HG03442 (cell line): ENCODE measurements at regions not wholly inside any gene's neighbourhood (a gene's known extent, or its start where the extent isn't known, plus 50 kb on each side); places are given as distances from the start of the nearest gene placed in this dataset.
"Not testable (repeated sequence)": the region's sequence is repeated elsewhere in the genome, so short reads cannot be mapped to it uniquely, and the experiment has no call there.

Experiments used
- ATAC-seq: cut with Tn5 transposase; IDR thresholded peaks from one replicate; pipeline ENCODE4 v1.9.1; 2021; ENCODE audit warnings: mild to moderate bottlenecking, moderate library complexity; ENCODE audit not compliant: unreplicated experiment

DNA sequence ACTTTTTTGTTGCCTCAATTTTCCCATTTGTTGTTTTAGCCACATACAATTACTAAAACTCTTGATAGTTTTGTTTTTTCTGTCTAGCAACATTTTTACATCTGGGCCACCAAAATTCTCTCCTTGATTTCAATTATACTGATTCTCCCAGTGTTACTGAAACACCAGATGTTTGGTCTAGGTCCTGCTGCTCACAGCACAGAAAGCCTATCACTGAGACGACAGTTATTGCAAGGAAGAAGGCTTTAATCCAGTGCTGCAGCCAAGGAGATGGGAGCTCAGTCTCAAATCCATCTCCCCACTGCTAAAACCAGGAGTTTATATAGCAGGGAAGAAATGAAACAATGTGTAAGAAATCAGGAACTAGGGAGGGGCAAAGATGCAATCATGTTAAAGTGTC lies 837.7 kb upstream of the CNTN5 start:
- ATAC-seq: no peak

DNA sequence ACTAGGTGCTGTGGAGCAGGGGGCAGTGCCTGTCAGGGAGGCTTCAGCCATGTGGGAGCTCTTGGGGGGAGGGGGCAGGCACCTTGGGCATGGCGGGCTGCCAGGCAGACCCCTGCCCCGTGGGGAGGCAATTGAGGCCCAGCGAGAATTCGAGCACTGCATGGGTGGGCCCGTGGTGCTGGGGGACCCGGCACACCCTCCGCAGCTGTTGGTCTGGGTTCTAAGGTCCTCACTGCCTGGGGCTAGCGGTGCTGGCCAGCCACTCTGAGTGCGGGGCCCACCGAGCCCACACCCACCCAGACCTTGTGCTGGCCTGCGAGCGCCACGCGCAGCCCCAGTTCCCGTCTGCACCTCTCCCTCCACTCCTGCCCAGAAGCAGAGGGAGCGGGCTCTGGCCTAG lies 835.5 kb upstream of the CNTN5 start:
- ATAC-seq: no peak

DNA sequence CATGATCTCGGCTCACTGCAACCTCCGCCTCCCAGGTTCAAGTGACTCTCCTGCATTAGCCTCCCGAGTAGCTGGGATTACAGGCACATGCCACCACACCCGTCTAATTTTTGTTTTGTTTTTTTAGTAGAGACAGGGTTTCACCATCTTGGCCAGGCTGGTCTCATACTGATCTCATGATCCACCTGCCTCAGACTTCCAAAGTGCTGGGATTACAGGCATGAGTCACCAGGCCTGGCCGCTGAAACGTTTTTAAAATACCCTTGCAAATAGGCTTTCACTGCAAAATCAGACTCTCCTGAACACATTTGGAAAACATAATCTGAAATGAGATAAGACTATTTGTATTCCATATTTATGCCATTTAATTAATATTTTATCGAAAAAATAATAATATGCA lies 826.1 kb upstream of the CNTN5 start:
- ATAC-seq: no peak

DNA sequence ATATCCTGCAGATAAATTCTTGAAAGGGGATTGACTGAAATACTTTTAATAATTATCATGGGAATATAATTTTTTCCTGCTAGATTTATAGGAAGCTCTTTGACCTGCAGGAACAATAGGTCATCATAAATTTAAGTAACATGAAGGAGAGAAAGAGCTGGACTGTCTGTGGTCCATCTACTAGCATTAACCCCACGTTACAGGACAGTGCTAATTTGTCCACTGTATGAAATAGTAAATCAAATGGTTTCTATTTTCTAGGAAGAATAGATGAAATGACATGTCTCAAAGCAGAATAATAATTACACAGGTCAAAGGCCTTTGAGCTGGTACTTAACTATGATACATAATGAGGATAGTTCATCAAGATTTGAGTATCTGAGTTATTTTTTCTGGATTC lies 825.4 kb upstream of the CNTN5 start:
- no peak for ATAC-seq

DNA sequence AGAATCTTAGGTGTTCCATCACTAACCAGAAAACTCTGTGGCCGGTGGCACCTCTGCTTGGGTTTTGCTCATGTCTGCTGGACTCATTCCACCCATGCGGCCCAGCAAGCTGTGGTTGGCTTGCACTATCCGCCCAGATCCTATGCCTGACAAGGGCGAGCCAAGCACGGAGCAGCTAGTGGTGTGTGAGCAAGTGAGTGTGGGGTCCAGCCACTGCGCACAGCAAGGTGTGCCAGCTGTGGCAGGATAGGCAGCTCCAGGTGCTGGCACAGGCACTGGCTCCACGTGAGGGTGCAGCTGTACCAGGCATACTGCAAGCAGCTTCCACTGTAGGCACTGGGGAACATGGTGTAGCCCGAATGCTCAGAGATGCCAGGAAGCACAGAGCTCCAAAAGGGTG lies 813.7 kb upstream of the CNTN5 start:
- no peak for ATAC-seq

DNA sequence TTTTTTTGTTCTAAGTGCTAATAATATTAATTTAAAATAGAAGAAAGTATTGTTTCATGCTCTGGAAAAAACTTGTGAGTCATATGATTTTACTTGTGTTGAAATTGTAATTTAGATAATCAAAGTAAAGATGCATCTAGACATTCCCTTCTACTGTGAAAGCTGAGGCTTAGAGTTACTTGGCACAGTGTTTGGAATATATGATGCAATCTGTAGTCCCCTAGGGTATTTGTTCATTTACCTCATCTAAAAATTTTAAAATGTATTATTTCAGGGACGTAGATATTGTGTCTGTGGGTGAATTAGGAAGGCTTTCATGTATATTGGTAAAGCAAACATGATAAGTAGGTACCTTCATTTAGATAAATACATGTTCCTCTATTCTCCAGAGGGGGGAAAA lies 793.5 kb upstream of the CNTN5 start:
- no peak for ATAC-seq

DNA sequence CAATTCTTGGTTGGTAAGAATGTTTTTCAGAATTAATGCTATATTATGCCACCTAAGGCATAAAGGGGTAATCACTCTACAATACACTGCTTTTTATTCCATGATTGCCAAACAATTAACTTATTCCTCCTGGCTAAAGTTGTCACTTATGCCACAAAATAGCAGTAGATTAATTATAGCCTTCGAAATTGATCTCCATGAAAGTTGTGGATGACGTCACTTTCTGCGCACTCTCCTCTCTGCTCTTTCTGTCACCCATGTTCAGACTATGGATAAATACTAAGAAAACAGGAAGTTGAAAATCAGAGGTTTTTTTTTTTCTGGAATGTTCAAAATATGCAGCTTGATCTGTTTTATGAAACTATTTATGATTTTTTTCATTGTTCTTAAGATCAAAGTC lies 790.1 kb upstream of the CNTN5 start:
- ATAC-seq: no peak

DNA sequence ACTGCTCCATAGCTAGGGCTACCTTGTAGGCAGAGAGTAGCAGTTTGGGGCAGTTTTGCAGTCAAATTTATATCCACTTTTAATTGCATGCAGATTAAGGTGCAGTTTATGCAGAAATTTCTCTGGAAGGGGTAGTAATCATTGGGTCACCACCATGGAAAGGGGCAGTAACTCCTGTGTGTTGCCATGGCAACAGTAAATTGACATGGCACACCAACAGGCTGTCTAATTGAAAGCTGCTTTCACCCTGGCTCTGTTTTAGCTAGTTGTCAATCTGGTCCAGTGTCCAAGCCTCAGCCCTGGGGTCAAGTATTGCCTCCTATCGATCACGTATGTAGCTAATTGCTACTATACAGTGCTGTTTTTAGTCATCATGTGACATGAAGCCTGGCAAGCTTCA lies 786.1 kb upstream of the CNTN5 start:
- no peak for ATAC-seq

DNA sequence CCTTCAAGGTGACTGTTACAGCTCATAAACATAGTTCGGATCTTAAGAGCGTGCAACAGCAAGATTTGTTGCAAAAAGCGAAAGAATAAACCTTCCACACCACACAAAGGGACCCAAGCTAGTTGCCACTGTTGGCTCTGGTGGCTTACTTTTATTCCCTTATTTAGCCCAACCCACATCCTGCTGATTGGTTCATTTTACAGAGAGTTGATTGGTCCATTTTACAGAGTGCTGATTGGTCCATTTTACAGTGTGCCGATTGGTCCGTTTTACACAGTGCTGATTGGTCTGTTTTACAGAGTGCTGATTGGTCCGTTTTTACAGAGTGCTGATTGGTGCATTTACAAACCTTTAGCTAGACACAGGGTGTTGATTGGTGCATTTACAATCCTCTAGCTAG lies 776.9 kb upstream of the CNTN5 start:
- no peak for ATAC-seq

DNA sequence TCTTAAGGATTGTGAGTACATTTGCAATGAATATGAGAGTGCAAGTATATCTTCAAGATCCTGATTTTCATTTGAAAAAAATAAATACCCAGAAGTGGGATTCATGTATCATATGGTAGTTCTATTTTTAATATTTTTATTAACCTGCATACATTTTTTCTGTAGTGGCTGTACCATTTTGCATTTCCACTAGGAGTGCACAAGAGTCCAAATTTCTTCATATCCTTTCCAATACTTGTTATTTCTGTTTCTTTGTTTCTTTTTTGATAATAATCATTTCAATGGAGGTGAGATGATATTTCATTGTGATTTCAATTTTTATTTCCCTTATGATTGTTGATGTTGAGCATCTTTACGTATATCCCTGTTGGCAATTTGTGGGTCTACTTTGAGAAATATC lies 759.8 kb upstream of the CNTN5 start:
- no peak for ATAC-seq

DNA sequence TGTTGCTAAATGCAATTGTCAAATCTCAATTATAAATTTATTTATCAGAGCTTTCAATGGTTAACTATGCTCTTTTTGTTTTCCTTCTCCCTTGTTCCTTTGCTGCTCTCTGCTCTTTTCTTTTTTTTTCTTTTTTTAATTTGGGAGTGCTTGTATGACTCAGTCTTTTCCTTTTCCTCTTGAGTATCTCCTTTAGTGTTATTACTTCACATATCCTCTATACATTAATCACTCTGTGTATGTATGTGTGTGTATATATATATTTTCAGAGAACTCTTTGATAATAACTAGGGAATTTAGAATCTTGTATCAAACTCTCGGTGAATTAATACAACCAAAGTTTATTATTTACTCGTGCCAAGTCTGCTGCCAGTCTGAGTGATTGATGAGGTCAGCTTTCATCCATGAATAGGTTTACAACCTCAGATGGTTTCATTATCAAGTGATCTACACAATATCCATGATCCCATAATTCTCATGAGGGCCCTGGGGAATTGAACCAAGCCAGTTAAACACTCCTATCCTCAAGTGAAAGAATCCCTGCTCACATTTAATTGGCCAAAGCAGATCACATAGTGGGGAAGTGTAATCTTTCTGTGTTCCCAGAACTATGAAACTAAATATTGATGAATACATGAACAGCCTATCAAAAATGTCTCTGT lies 743.4 kb upstream of the CNTN5 start:
- no peak for ATAC-seq

DNA sequence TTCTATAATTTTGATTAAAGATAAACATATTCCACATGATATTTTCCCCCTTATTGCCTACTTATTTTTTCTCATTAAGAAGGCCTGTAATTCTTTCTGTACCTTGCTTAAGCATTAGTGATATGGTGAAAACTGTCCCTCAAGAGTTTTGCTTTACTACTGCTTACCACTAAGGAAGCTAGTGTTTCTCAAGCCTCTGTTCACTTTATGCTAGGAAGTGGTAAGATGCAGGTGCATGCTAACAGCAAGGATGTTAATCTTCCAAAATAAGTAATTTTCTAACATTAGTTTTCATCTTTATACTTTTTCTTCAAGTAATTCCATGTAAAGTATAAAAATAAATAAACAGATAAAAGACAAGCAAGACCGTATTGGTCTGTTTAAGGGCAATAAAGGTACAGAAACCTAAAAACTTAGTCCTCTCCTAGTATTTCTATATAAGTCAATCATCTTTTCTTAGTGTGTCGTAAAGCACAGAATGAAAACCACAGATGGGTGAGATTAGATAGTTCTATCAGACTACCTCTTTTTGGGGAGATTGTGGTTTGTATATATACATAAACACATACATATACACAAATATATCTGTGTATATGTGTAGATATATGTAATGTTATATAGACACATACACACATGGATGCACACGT lies 731.0 kb upstream of the CNTN5 start:
- ATAC-seq: no peak

DNA sequence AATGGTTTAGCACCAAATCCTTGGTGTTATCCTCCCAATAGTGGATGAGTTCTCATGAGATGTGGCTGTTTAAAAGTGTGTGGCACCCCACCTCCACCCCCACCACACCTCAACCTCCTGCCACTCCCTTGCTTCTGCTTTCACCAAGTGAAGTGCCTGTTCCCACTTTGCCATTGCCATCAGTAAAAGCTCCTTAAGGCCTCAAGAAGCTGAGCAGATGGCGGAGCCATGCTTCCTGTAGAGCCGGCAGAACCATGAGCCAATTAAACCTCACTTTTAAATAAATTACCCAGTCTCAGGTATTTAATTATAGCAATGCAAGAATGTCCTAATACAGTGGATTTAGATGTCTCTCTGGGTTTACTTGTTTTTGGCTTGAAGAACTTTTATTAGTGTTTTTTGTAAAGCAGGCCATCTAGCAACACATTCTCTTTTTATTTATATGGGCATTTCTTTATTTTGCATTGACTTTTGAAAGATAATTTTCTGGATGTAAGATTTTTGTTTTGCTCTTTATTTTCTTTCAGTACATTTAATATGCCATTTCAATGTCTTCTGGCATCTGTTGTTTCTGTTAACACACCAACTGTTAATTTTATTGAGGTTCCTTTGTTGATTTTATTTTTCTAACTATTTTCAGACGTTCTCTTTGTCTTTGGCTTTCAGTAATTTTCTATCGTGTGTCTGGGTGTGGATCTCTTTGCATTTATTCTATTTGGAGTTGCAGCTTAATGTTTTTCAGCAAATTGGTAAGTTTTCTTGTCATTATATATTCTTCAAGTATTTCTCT lies 724.5 kb upstream of the CNTN5 start:
- ATAC-seq: no peak

DNA sequence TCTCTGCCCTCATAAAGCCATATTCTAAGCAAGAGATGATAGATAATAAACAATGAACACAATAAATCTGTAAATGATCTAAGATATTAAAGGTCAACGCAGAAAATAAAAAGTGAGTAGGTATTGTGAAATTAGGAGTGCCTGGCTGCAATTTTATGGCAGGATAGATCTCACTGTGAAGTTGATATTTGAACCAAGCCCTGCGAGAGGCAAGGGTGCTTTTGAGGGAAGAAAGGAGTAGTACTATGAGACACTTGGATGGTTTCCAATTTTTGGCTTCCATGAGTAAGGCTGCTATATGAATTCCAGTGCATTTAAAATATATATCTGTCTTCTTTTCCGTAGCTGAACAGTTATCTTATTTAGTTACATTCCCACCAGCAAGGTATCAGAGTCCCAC lies 720.0 kb upstream of the CNTN5 start:
- ATAC-seq: no peak

DNA sequence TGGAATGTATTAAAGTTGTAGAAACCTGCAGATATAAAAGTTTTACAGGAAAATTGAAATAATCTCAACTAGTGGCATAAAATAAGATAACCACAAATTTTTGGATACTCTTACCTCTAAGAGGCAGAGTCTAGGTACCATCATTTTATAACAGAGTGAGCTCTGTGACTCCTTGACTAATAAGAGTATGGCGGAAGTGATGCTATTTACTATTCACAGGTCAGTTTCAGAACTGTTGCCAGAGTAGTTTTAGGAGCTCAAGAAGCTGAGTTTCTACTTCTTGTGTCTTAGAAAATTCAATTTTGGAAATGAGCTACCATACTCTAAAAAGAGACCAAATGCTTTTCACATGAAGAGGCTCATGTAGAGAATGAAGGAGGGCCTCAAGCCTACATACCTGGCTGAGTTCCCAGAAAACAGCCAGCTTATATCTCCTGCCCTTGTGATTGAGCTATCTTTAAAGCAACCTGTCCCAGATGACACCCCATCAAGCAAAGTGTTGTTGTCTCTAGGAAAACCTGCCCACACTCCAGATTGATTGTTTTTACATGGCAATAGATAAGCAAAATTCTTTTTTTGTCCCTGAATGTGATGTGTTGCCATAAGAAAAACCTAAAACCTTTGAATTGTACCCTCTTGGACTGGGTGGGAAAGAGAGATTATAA lies 712.8 kb upstream of the CNTN5 start:
- no peak for ATAC-seq

DNA sequence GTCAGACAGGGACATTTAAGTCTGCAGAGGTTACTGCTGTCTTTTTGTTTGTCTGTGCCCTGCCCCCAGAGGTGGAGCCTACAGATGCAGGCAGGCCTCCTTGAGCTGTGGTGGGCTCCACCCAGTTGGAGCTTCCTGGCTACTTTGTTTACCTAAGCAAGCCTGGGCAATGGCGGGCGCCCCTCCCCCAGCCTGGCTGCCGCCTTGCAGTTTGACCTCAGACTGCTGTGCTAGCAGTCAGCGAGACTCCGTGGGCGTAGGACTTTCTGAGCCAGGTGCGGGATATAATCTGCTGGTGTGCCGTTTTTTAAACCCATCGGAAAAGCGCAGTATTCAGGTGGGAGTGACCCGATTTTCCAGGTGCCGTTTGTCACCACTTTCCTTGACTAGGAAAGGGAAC lies 690.4 kb upstream of the CNTN5 start:
- ATAC-seq: not testable (repeated sequence)

DNA sequence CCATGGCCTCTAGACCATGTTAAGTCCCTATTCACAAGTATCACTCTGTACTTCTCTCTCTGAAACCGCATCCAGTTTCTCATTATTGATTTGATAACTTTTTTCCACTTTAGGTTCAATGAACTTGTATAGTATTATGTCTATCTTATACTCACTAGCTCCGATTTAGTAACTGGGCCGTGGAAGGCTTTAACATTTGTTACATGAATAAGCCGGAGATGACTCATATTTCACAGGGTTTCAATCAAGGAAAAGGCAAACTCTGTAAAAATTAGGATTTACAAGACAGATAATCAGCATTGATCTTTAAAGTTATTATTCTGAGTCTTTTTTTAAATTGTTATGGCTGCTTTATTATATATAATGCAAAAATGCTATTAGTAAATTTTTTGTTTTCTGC lies 662.2 kb upstream of the CNTN5 start:
- no peak for ATAC-seq

DNA sequence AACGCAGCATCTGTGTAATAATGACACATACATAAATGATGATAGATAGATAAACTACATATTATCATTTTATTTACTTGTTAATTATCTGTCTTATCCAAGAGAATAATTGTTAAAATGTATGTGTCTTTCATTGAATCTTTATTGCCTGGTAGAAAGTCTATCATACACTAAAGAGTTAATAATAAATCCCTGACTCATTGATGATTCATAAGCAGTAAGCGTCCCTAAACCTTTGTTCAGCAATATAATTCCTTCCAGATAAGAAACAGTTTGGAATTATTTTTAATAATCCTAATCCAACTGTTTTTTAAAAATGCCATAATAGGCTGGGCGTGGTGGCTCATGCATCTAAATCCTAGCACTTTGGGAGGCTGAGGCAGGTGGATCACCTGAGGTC lies 655.6 kb upstream of the CNTN5 start:
- no peak for ATAC-seq

DNA sequence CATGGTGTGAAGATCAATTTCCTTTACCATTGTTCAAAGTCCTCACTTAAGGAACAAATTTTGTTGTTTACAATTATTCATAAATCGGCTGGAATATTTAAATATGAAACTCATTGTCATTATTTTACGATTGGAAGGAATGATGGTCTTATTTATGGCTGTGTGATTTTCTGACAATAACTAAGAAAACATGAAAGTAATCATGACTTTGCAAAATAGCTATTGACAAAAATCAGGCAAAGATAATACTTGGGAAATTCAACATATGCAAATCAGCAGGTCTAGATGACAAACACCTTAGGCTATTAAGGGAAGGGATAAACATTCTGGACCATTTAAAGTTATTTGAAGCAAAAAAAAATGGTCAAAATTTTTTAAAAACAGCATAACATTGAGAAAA lies 654.8 kb upstream of the CNTN5 start:
- ATAC-seq: no peak

DNA sequence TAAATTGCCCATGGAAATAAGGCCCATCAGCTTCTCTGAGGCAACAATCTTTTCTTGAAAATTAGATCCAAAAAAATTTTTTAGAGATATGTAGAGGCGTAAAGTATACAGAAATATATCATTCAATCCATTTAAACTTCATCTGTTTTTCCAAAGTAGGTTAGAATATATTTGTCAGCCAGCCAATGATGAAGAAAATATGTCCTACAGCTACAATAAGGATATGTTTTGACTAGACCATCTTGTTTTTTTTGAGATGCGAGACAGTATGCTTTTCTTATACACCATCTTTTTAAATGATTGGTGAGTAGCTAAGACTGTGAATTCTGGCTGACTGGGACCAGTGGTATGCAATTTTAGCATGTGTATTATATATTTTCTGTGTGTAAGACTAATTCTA lies 630.4 kb upstream of the CNTN5 start:
- ATAC-seq: no peak

DNA sequence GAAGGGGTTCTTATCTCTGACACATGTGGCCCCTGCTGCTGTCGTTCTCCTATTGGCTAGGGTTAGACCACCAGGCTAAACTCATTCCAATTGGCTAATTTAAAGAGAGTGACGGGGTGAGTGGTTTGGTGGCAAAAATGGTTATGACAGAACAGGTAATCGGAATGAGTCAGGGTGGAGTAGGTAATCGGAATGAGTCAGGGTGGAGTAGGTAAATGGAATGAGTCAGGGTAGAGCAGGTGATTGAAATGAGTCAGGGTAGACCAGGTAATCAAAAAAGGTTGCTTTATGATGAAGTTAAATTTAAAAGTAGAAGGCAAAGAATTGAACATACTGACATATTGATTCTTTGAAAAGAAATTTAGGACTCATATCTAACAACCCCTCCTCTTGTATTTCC lies 626.2 kb upstream of the CNTN5 start:
- not testable (repeated sequence) for ATAC-seq

DNA sequence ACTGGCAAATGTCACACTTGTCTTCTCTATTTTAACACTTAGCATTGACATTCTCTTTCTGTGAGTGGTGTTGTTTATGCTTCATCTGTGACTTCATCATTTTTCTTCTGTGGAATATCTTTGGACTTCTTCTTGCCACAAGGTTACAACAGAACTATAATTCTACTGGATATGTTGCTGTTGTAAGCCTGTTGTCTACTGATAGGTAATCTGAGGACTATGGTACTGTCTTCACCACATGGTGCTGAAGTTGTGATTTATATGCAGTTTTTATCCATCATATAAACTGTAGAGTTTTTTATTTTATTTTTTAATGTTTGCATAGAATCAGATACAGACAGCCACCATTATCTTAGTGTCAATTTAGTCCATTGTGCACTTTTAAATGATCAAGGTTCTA lies 622.2 kb upstream of the CNTN5 start:
- no peak for ATAC-seq
